KMS-11 (cell line): ENCODE measurements at regions not wholly inside any gene's neighbourhood (a gene's known extent, or its start where the extent isn't known, plus 50 kb on each side); places are given as distances from the start of the nearest gene placed in this dataset.

Source experiments
- H2AFZ ChIP-seq: fragments of 200-600 bp; sonication (generic); 2 replicates; pipeline ENCODE4 v1.6.1; 2016; ENCODE audit warnings: antibody characterized with exemption, mixed run types, low read depth
- H3K27ac ChIP-seq: fragments of 200-600 bp; sonication (generic); 2 replicates; pipeline ENCODE4 v1.6.1; 2016; ENCODE audit warnings: mild to moderate bottlenecking, mixed run types
- H3K27me3 ChIP-seq: fragments of 200-600 bp; sonication (generic); 2 replicates; pipeline ENCODE4 v1.6.1; 2017; ENCODE audit warnings: mild to moderate bottlenecking, low read depth, mixed run types, moderate library complexity; ENCODE audit not compliant: insufficient read depth
- H3K36me3 ChIP-seq: fragments of 200-600 bp; sonication (generic); 2 replicates; pipeline ENCODE4 v1.6.1; 2017; ENCODE audit warnings: mild to moderate bottlenecking, mixed run types; ENCODE audit not compliant: insufficient read depth
- H3K4me1 ChIP-seq: fragments of 200-600 bp; sonication (generic); 2 replicates; pipeline ENCODE4 v1.6.1; 2016; ENCODE audit warnings: mild to moderate bottlenecking, low read depth, mixed run types; ENCODE audit not compliant: poor library complexity, severe bottlenecking
- H3K4me2 ChIP-seq: fragments of 200-600 bp; sonication (generic); 2 replicates; pipeline ENCODE4 v1.7.0; 2016; ENCODE audit warnings: mild to moderate bottlenecking, mixed run types
- H3K4me3 ChIP-seq: fragments of 200-600 bp; sonication (generic); IDR thresholded peaks from 2 replicates; pipeline ENCODE4 v1.6.1; 2017; ENCODE audit warnings: low read depth, low read length, mixed read lengths; ENCODE audit not compliant: insufficient read depth
- H3K79me2 ChIP-seq: fragments of 200-600 bp; sonication (generic); 2 replicates; pipeline ENCODE4 v1.6.1; 2016; ENCODE audit warnings: low read depth, mixed run types; ENCODE audit not compliant: insufficient read depth
- H3K9ac ChIP-seq: fragments of 200-600 bp; sonication (generic); 2 replicates; pipeline ENCODE4 v1.6.1; 2016; ENCODE audit warnings: mild to moderate bottlenecking, mixed run types
- H4K20me1 ChIP-seq: fragments of 200-600 bp; sonication (generic); 2 replicates; pipeline ENCODE4 v1.6.1; 2016; ENCODE audit warnings: mild to moderate bottlenecking, mixed run types; ENCODE audit not compliant: insufficient read depth
- TF ChIP-seq, protein P1 (sequence below): fragments of 200-600 bp; sonication (generic); conservative IDR thresholded peaks from 2 replicates; pipeline ENCODE4 v1.6.1; 2017; ENCODE audit warnings: low read depth, mild to moderate bottlenecking, antibody characterized with exemption, low read length, moderate library complexity, mixed read lengths

DNA sequence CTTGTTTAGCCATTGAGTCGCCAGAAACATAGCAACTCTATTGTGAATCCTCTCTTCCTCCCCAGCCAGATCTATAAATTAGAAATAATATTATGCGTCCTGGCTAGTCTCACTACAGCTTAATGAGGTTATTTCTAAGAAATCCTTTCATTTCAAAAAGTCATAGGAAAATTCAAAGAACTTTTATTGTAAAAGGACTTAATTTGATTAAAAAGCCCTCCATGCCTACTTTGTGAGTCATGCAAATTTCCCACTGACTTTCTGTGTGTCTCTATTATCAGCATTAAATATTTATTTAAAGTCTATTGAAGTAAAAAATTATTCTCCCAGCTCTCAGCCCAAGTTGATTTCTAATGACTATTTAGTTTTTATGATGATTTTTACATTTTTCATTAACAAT, 160.7 kb downstream of the PHLDA1 start:
- Histone ChIP-seq H3K4me2 (no peak overlapping the region), H3K79me2 (no peaks in the 10 kb centered on the region), H3K27me3 (no peaks in the 10 kb centered on the region), H2AFZ (no peak overlapping the region), H3K4me1 (no peaks in the 10 kb centered on the region), H3K9ac (no peak overlapping the region), H4K20me1 (no peaks in the 10 kb centered on the region), H3K36me3 (no peaks in the 10 kb centered on the region), H3K27ac (no peak overlapping the region), H3K4me3 (no peak overlapping the region)
- TF ChIP-seq, protein P1, sequence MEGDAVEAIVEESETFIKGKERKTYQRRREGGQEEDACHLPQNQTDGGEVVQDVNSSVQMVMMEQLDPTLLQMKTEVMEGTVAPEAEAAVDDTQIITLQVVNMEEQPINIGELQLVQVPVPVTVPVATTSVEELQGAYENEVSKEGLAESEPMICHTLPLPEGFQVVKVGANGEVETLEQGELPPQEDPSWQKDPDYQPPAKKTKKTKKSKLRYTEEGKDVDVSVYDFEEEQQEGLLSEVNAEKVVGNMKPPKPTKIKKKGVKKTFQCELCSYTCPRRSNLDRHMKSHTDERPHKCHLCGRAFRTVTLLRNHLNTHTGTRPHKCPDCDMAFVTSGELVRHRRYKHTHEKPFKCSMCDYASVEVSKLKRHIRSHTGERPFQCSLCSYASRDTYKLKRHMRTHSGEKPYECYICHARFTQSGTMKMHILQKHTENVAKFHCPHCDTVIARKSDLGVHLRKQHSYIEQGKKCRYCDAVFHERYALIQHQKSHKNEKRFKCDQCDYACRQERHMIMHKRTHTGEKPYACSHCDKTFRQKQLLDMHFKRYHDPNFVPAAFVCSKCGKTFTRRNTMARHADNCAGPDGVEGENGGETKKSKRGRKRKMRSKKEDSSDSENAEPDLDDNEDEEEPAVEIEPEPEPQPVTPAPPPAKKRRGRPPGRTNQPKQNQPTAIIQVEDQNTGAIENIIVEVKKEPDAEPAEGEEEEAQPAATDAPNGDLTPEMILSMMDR, result no peak

DNA sequence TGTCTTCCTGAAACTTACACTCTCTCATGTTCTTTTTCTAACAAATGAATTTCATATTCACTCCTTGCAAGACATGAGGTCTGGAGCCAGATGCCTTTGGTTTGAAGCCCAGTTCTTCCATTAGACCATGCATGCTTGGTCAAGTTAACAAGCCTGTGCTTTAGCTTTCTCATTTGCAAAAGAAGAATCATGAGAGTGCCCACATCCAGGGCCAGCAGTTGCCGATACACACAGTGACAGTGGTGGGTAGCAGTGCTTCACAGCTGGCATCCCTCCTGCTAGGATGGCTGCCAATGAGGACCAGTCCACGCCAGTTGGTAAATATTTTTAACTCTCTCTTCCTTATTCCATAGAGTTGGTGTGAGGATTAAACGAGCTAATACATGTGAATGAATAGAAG, 163.1 kb downstream of the PHLDA1 start:
- no peaks in the 10 kb centered on the region for H4K20me1 ChIP-seq
- H3K4me2 ChIP-seq, result no peak overlapping the region
- no peak overlapping the region for H3K9ac ChIP-seq
- no peak overlapping the region for H3K4me3 ChIP-seq
- H3K27me3 ChIP-seq, result no peaks in the 10 kb centered on the region
- H3K27ac ChIP-seq, result no peak overlapping the region
- H3K79me2 ChIP-seq, result no peaks in the 10 kb centered on the region
- H3K36me3 ChIP-seq, result no peaks in the 10 kb centered on the region
- H3K4me1 ChIP-seq, result no peaks in the 10 kb centered on the region
- TF ChIP-seq, protein P1, result no peak
- no peak overlapping the region for H2AFZ ChIP-seq

DNA sequence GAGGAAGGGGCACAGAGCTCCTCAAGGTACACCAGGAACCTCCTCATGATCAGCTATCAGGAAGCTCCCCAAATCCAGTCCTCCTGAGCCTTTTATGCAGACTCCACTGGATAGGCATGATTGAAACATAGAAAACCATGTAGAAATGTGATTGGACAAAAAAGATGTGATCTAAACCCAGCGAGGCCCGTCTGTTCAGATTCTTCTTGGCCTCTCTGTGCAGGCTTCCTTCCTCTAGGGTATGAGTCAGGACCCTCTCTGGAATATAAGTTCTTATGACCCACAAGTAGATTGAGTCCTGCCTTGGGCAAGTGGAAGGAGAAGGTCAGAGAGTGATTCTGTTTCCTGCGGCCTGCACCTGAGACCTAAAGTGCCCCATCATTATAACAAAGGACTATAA, 166.3 kb downstream of the PHLDA1 start:
- Histone ChIP-seq H2AFZ (no peak overlapping the region), H3K79me2 (no peaks in the 10 kb centered on the region), H3K4me3 (no peak overlapping the region), H3K4me2 (no peak overlapping the region), H4K20me1 (no peaks in the 10 kb centered on the region), H3K9ac (no peak overlapping the region), H3K27me3 (no peaks in the 10 kb centered on the region), H3K36me3 (no peaks in the 10 kb centered on the region), H3K27ac (no peak overlapping the region), H3K4me1 (no peaks in the 10 kb centered on the region)
- TF ChIP-seq, protein P1, result no peak

GRCh38 chr12:75864161-75864560, 167.4 kb downstream of the PHLDA1 start:
- Histone ChIP-seq H3K36me3 (no peaks in the 10 kb centered on the region), H3K79me2 (no peaks in the 10 kb centered on the region), H3K4me3 (no peak overlapping the region), H3K9ac (no peak overlapping the region), H3K4me2 (no peak overlapping the region), H3K4me1 (no peaks in the 10 kb centered on the region), H4K20me1 (no peaks in the 10 kb centered on the region), H3K27ac (no peak overlapping the region), H2AFZ (no peak overlapping the region), H3K27me3 (no peaks in the 10 kb centered on the region)
- TF ChIP-seq, protein P1, result no peak
